NCI-H1417 treated with DMSO at 0.1 percent for 48 hours (cell line): ENCODE measurements at regions not wholly inside any gene's neighbourhood (a gene's known extent, or its start where the extent isn't known, plus 50 kb on each side); places are given as distances from the start of the nearest gene placed in this dataset.

Source experiments
- DNase-seq: peaks from one replicate; lab custom pipeline; 2025; lab: John Stamatoyannopoulos, UW

DNA sequence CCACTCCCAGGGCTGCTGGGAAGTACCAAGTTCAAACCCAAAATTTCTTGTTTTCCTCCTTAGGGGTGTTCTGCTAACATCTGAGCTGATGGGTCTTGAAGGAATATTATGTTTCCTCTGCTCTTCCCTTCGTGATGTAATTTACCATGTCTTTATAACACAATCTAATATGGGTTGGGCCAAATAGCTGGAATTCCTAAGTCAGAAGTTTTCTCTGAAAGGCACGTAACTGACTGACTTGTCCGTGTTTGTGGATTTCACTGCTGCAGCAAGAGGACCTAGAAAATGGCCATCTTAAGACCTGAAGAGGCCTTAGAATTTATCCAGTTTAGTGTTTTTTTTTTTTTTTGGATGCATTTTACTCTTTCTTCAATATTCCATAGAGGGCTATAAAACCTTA, 256.7 kb downstream of the DCDC2C start:
- DNase-seq = no peak

DNA sequence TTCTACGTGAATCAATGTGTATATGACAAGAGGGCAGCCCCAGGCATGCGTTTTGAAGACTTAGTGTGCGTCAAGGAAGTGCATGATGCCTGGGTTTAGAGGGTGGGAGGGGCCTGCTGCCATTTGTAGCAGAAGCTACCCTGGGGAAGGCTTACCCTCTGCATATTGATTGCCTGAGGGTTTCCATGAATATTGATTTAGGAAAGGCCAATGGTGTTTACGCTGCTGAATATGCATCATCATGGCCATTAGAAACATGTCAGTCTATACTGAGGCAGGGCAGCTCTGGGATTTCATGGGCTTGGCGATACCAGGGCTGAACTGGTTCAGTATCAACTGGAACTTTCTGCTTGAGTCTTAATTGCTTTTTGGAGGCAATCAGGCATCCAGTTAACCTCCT, 259.3 kb downstream of the DCDC2C start:
- no peak for DNase-seq

DNA sequence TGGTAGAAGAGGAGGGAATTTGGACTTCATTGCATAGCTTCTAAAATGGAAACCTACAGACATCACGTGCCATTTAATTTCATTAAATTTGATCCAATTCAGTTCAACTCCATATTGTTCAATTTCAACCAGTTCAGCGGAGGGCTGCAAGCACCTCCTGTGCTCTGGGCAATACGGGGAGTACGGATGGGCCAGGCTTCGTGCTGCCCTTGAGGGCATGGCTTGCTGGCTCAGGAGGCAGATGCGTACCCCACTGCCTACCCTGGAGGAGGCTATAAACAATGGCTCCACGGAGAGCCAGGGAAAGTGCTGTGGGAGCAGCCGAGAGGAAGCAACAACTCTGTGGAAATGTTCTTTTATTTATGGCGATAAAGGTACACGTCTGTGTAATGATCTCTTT, 261.8 kb downstream of the DCDC2C start:
- DNase-seq = no peak

DNA sequence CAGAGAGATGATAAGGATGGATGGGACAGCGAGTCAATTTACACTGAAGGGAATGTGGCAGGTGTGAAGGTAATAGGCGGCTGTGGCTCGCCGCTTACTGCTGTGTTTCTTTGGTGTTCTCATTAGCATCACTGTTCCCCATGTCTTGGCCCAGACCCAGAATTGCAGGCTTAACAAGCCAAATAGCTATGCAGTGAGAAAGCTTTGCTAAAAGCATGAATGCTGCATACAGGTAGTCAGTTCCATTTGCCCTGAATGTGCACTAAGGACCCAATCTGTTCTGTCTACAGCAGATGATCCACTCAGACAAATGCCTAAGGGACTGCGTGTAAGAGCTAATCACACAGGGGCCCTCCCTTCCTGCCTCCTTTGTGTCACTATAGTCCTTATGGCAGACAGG, 262.6 kb downstream of the DCDC2C start:
- DNase-seq = no peak

DNA sequence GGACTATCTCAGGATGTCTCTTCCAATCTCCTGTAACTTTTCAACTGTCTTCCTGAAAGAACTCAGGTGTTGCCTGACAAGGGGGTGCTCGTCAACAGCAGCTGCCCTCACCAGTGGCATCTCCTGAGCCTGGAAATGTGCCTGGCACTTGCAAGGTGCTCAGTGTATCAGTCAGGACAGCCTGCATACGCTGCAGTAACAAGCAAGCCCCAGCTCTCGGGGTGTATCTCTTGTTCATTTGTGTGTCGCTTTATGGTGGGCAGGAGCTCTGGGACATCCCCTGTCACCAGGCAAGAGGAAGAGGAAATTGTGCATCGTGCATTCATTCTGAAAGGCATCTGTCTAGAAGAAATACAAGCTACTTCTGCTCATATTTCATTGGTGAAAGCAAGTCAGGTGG, 263.1 kb downstream of the DCDC2C start:
- DNase-seq = no peak

DNA sequence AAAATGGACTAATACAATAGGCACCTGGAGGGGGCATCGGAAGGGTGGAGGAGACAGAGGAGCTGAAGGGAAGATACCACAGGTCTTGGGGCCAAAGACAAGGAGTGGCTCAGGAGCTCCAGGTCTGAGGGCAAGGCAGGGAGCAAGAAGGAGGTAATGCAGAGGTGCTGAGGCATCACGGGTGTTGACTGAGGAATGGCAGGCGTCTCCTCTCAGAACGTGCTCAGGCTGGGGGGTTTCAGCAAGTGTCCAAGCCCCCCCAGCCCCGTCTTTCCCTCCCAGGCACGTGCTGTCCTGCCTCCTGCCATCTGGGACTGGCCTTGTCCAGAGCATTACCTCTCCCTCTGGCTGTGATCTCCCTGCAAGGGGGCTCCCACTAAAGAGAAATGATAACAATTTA, 265.4 kb downstream of the DCDC2C start:
- no peak for DNase-seq

GRCh38 chr2:3970791-3971651, 267.6 kb downstream of the DCDC2C start:
- no peak for DNase-seq

DNA sequence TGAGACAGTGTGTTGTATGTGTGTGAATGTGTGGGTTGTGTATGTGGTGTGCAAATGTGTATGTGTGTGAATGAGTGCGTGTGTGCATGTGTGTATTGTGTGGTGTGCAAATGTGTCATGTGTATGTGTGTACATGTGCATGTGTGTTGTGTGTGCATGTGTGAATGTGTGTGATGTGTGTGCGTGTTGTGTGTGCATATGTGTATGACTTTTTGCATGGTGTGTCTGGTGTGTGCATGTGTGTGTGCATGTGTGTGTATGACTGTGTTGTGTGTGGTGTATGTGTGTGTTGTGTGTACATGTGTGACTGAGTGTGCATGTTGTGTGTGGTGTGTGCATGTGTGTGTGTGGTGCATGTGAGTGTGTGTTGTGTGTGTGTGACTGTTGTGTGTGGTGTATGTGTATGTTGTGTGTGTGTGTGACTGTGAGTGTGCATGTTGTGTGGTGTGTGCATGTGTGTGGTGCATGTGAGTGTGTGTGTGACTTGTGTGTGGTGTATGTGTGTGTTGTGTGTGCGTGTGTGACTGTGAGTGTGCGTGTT, 268.3 kb downstream of the DCDC2C start:
- DNase-seq = no peak

- DNase-seq = no peak
These were observed 269.0 kb downstream of the DCDC2C start for GRCh38 chr2:3972377-3972776.

- no peak for DNase-seq
These were observed 271.4 kb downstream of the DCDC2C start for GRCh38 chr2:3974765-3975164.

DNA sequence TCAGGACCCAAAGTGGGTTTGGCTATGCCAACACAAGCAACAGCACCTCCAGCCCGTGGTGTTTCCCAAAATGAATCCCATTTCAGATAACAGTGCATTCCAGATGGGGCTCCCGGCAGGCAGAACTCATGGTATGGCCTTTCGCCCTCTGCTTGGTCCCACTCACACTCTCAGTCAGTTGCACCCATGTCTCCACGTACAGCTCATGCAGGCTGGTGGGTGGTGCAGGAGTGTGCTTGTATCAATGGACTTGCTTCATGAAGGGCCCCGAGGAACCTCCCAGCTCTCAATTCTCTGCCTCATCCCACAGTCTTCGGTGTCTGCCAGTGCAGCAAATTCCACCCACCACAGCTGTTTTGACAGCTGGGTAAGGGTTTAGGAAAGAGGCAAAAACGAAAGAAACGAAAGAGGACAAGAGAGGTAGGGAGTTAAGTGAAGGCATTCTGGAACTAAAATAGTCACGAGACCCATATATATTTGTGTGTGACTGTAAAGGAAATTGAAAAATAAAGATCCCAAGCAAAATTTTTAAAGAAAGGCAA, 278.1 kb downstream of the DCDC2C start:
- no peak for DNase-seq

DNA sequence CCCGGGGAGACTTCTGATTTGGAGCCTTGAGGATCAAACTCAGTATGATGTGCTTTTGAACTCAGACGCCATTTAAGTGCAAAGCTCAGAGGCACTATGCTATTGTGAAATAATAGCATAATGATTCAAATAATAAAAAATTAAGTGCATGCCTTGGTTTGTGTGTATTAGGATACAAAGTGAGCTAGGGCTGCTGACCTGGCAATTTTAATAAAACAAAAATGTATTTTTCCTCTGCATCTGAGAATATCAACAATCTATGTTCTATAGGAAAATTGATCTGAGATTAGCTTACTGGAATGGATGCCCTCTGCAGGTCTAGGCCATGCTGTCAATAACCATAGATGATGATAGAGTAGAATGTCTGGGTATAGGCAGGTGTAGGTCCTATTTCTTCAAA, 278.8 kb downstream of the DCDC2C start:
- no peak for DNase-seq

DNA sequence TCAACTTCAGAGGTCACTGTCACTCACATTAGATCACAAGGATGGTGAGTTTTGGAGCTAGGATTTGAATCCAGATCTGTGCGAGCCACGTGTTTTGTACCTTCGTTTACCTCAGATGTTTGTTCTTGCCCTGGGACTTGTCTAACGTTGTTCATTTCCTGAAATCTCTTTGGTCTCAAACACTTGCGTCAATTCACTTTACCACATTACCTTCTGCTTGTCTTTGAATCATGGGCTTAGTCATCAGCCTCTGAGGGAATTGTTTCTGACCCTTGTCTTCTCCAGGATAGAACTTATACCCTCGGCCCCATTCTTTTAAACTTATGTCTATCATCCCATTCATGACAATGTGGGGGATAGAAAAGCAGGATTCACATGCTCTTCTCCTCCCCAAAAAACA, 282.7 kb downstream of the DCDC2C start:
- DNase-seq = no peak

DNA sequence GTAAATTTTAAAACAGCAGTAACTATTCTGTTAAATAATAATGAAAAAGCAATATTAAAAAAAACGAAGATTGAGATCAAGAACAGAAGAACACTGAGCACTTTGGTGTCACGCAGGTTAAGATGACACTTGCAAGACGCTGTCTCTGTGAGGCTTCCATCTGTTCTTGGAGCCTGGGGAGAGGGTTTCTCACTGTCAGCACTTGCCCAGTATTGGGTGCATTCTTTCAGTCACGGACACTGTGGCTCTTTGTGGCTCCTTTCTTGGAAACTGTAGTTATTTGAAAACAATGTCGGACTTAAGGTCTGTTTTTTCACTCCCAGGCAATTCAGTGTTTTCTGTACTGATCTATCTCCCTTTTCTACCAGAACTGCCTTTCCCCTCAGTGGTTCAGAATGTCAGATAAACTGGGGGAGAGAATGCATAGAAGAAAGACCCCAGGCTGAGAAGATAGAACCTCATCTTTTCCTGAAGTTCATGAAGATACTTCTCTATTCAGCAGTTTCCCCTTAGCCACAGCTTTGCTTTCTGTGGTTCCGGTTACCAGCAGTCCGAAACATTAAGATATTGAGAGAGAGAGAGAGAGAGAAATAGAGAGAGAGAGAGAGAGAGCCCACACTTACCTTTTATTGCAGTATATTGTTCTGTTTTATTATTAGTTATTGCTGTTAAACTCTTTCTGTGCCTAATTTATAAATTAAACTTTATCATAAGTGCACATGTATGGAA, 283.3 kb downstream of the DCDC2C start:
- DNase-seq = no peak

GRCh38 chr2:4002841-4003403, 299.5 kb downstream of the DCDC2C start:
- no peak for DNase-seq

DNA sequence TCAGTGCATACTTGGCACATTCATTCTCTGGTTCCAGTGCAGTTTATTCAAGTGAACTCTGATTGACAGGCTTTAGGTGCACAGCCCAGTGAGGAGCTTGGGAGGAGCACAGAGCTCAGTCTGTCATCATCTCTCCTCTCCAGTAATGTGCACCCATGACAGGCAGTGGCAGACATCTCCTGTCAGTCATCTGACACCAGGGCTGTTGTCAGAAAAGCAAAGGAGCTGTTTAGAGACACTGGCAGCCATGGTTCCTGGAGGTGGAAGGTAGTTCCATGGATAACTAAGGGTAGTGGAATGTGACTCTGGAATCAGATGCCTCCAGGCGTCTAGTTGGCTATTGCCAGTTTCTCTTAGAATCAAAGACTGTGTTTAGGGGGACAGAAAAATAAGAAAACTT, 308.8 kb downstream of the DCDC2C start:
- DNase-seq = no peak

- DNase-seq = no peak
These were observed 315.2 kb downstream of the DCDC2C start for GRCh38 chr2:4018535-4018934.

GRCh38 chr2:4020153-4020552, 316.8 kb downstream of the DCDC2C start:
- peak; percentile 44 for DNase-seq

GRCh38 chr2:4020649-4021048, 317.3 kb downstream of the DCDC2C start:
- DNase-seq = no peak

DNA sequence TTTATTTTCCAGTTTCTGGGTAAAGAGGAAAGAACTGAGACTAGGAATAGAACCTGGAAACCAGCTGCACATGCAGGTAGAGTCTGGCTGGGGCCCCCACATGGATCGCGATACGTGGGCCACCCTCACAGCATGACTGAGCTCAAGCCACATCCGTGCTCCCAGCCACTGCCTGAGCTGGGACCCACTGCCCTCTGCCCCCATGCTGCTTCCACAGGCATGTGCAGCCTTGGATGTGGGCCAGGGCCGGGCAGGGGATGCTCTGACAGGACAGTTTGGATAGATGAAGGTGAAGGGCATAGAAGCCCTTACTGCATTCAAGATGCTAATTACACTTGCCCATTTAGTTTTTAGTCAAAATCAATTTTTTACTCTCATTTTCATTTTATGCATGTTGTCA, 321.2 kb downstream of the DCDC2C start:
- no peak for DNase-seq

- no peak for DNase-seq
These were observed 325.7 kb downstream of the DCDC2C start for GRCh38 chr2:4029081-4029480.

GRCh38 chr2:4039896-4040295, 336.5 kb downstream of the DCDC2C start:
- no peak for DNase-seq
